Activated CD4-positive, alpha-beta memory T cell treated with anti-CD3 and anti-CD28 coated beads, Interleukin-2, amount 10 ng/mL, durations not matched to agents 7 days and 5 days (primary cell): ENCODE measurements at regions not wholly inside any gene's neighbourhood (a gene's known extent, or its start where the extent isn't known, plus 50 kb on each side); places are given as distances from the start of the nearest gene placed in this dataset.
"Not testable (repeated sequence)": the region's sequence is repeated elsewhere in the genome, so short reads cannot be mapped to it uniquely, and the experiment has no call there.

Experiments
- CTCF ChIA-PET: fragments of 350-600 bp; sonication (Branson Sonifier 250); formaldehyde crosslinking; loops from one replicate; lab custom pipeline; 2021; ENCODE audit warnings: antibody characterized with exemption, inconsistent platforms; lab: Charles Lee
- POLR2A ChIA-PET: fragments of 350-600 bp; sonication (Branson Sonifier 250); formaldehyde crosslinking; loops from one replicate; lab custom pipeline; 2021; ENCODE audit warnings: antibody characterized with exemption; lab: Charles Lee
- DNase-seq: peaks from one replicate; pipeline ENCODE4 v3.0.0-alpha.2; 2020
- H3K27ac Mint-ChIP-seq: one replicate; pipeline ENCODE4 v1.8.0; 2021; ENCODE audit warnings: mild to moderate bottlenecking, mixed read lengths
- H3K27me3 Mint-ChIP-seq: one replicate; pipeline ENCODE4 v1.8.0; 2021; ENCODE audit warnings: mixed read lengths
- H3K36me3 Mint-ChIP-seq: one replicate; pipeline ENCODE4 v1.8.0; 2021; ENCODE audit warnings: low read depth, mixed read lengths
- H3K4me1 Mint-ChIP-seq: one replicate; pipeline ENCODE4 v1.8.0; 2021; ENCODE audit warnings: mixed read lengths
- H3K4me3 Mint-ChIP-seq: one replicate; pipeline ENCODE4 v1.8.0; 2021; ENCODE audit warnings: mild to moderate bottlenecking, mixed read lengths
- H3K9me3 Mint-ChIP-seq: one replicate; pipeline ENCODE4 v1.8.0; 2021; ENCODE audit warnings: mixed read lengths

DNA sequence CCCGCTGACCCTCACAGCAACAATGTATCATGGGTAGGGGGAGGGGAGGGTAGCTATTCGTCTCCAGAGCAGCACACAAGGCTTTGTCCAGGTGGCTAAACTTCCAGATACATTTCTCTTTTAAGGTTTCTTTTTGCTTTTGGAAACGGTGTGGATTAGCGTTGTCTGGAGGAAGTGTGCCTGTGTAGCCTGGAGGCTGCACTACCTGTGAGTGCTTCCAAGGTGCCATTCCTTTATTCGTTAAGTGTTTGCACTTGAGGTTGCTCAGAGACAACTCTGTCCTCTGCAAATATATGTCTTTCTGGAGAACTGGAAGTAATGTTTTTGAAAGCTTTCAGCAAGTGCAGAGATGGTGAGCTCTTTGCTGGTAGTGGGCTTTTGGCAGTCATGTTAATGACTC is 53.1 kb downstream of the HSFY1 start:
- H3K27ac Mint-ChIP-seq, H3K27me3 Mint-ChIP-seq, DNase-seq, H3K9me3 Mint-ChIP-seq, POLR2A ChIA-PET, H3K4me1 Mint-ChIP-seq, CTCF ChIA-PET, H3K36me3 Mint-ChIP-seq, H3K4me3 Mint-ChIP-seq: not testable (repeated sequence)

DNA sequence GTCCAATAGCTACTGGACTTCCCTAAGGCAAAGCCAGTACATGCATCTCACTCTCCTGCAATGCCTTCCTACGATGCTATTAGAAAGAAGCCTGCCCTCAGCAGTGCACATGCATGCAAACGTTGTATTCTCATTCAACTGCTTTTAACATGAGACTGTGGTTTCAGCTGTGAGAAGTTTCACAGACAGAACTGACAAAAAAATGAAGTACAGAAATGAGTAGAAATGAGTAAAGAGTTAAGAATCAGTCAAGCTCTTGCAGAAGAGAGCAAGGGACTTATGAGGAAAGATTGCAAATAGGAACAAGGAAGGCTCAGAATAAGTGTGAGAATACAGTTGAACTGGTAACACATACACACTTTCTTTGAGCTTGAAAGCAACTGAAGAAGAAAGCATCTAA is 54.8 kb downstream of the HSFY1 start:
- H3K36me3 Mint-ChIP-seq, H3K27ac Mint-ChIP-seq, H3K4me3 Mint-ChIP-seq, H3K4me1 Mint-ChIP-seq, H3K9me3 Mint-ChIP-seq, DNase-seq, POLR2A ChIA-PET, CTCF ChIA-PET, H3K27me3 Mint-ChIP-seq: not testable (repeated sequence)

DNA sequence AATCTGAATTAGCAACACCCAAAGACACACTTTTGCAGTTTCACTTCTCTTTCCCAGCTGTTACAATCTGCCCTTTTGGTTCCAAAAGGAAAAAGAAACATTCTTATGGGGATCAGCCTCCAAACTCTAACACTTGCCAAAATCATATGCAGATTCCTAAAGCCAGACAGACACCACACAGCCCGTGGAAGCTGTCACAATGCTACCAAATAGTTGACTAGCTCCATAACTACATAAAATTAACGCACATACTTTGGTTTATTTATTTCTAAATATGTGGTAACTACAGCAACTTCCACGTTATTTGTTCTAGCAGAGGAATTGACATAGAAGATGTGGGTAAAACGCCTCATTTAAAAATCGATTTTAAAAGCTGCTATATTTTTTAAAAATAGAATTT is 59.7 kb downstream of the HSFY1 start:
- CTCF ChIA-PET, H3K9me3 Mint-ChIP-seq, H3K4me1 Mint-ChIP-seq, H3K36me3 Mint-ChIP-seq, H3K27ac Mint-ChIP-seq, H3K4me3 Mint-ChIP-seq, POLR2A ChIA-PET, DNase-seq, H3K27me3 Mint-ChIP-seq: not testable (repeated sequence)

DNA sequence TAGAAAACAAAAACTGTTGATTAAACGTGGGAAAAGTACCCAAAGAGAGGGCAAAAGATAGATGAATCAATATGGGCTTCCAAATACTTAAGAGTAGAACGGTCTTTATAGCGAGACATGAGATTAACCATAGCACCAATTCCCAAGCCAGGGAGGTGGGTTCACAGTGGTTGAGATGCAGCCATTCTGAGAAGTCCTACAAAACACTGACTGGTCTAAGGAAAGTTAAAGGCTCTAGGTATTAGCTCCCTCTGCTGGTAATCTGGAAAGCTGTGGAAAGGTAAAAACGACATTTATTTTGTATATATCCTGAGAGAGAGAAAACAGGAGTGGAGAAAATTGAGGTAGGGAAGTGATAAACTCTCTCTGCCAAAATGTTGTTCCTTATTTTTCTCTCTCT is 61.7 kb downstream of the HSFY1 start:
- H3K4me1 Mint-ChIP-seq, H3K9me3 Mint-ChIP-seq, DNase-seq, H3K4me3 Mint-ChIP-seq, CTCF ChIA-PET, POLR2A ChIA-PET, H3K36me3 Mint-ChIP-seq, H3K27ac Mint-ChIP-seq, H3K27me3 Mint-ChIP-seq: not testable (repeated sequence)

DNA sequence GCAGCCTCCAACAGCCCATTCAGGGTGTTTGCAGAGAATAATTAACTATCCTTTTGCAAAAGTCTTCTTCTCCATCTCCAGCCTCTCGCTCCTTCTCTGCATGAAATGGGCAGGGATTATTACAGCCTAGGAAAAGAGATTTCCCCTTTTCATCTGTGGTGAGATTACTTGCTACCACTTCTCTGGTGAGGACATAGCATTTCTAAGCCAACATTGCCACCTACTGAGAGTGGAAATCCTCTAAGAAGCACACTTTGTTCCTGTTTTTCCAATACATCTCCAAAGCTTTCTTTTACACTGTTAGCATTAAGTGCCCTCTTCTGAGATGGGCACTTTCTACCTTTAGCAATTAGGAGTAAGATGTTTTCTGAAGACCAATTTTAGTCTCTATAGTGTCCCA is 69.3 kb downstream of the HSFY1 start:
- H3K9me3 Mint-ChIP-seq, DNase-seq, H3K27ac Mint-ChIP-seq, POLR2A ChIA-PET, H3K27me3 Mint-ChIP-seq, H3K36me3 Mint-ChIP-seq, H3K4me3 Mint-ChIP-seq, H3K4me1 Mint-ChIP-seq, CTCF ChIA-PET: not testable (repeated sequence)

DNA sequence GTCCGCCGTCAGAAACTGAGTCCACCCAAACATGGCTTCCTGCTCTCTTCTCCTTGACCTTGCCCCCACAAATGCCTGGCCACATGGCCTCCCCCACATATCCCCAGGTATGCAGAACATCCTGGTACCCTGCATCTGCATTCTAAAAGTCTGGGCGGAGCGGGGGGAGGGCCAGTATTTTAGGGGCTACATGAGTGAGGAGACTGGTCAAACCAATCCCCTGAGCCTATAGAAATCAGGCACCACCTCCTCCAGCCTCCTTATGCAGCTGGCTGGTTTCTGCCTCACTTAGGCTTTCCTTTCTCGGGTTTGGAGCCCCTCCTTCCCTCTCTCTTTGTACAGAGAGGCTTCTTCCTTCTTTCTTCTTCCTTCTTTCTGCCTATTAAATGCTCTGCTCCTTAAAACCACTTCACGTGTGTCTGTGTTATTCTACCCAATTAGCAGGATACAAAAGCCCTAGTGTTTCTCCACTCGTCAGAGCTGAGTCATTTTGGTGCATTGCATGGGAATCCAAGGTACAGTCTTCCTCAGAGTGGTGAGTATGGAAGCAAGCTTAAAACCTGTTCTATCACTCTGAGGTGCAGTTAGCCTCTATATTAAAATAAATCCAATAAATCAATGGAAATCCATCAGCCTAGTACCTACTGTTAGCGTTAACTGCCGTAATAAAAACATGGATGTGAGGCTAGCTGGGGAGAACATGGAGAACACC is 83.4 kb downstream of the HSFY1 start:
- H3K27ac Mint-ChIP-seq, H3K4me1 Mint-ChIP-seq, H3K4me3 Mint-ChIP-seq: not testable (repeated sequence)

DNA sequence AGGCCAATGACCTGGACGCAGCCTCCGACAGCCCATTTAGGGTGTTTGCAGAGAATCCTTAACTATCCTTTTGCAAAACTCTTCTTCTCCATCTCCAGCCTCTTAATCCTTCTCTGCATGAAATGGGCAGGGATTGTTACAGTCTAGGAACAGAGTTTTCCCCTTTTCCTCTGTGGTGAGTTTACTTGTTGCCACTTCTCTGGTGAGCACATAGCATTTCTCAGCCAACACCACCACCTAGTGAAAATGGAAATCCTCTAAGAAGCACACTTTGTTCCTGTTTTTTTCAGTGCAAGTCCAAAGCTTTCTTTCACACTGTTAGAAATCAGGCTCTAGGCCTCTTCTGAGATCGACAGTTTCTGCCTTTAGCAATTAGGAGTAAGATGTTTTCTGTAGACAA is 84.1 kb downstream of the HSFY1 start:
- not testable (repeated sequence) for DNase-seq

More for the DNA sequence above, 83.4 kb downstream of the HSFY1 start:
- DNase-seq, H3K36me3 Mint-ChIP-seq, CTCF ChIA-PET, H3K9me3 Mint-ChIP-seq, POLR2A ChIA-PET, H3K27me3 Mint-ChIP-seq: not testable (repeated sequence)

DNA sequence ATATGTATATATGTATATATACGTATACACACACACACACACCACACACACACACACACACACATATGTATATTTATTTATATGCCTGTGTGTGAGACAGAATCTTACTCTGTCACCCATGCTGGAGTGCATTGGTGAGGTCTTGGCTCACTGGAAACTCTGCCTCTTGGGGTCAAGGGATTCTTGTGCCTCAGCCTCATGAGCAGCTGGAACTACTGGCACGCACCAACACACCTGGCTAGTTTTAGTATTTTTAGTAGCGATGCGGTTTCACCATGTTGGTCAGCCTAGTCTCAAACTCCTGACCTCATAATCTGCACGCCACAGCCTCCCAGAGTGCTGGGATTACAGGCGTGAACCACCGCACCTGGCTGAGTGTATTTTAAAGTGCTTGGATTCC is 85.1 kb downstream of the HSFY1 start:
- H3K27me3 Mint-ChIP-seq, POLR2A ChIA-PET, H3K4me1 Mint-ChIP-seq, CTCF ChIA-PET, DNase-seq, H3K27ac Mint-ChIP-seq, H3K9me3 Mint-ChIP-seq, H3K36me3 Mint-ChIP-seq, H3K4me3 Mint-ChIP-seq: not testable (repeated sequence)

More for the DNA sequence above, 84.1 kb downstream of the HSFY1 start:
- H3K4me3 Mint-ChIP-seq, H3K27ac Mint-ChIP-seq, H3K36me3 Mint-ChIP-seq, POLR2A ChIA-PET, H3K4me1 Mint-ChIP-seq, H3K9me3 Mint-ChIP-seq, H3K27me3 Mint-ChIP-seq, CTCF ChIA-PET: not testable (repeated sequence)

DNA sequence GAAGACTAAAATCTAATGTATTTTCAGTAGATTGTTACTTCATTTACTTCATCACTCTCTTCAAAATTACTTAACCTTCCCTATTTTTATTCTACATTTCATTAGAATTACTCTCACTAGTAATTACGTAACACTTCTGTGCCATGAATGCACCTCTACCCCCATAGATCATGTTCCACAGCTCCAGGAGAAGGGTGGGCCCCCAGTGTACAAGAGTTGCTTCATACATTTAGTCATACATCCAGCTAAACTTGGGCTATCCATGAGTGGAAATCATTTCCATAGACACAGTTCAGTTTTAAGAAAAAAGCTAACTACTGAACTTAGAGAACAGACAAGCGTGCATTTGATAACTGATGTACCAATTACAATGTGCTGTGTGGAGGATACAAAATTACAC is 104.2 kb downstream of the HSFY1 start:
- no peaks in the 10 kb centered on the region for H3K27me3 Mint-ChIP-seq
- no peaks in the 10 kb centered on the region for H3K4me1 Mint-ChIP-seq
- H3K36me3 Mint-ChIP-seq: no peaks in the 10 kb centered on the region
- POLR2A ChIA-PET: no interaction called here
- H3K27ac Mint-ChIP-seq: no peak overlapping the region
- DNase-seq: no peak
- H3K4me3 Mint-ChIP-seq: no peak overlapping the region
- CTCF ChIA-PET: no interaction called here
- H3K9me3 Mint-ChIP-seq: no peaks in the 10 kb centered on the region

DNA sequence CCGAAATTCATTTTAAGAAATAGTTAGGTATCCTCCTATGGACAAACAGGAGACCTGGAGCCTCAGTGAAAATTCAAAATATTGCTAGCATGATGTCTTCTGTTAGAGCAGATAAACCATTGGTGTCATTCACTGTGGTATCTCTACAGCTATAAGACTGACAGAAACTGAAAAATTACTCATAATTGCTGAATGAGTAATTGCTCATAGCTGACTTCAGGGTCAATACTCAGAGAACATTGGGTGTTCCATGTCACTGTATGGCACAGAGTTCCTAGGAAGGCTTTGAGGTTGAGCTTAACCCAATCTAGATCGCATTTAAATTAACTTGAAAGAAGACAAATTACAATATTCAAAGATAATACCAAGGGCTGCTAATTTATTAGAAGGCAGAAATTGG is 109.0 kb downstream of the HSFY2 start:
- no peaks in the 10 kb centered on the region for H3K36me3 Mint-ChIP-seq
- no peaks in the 10 kb centered on the region for H3K27me3 Mint-ChIP-seq
- no peak for DNase-seq
- H3K4me3 Mint-ChIP-seq: no peak overlapping the region
- POLR2A ChIA-PET: no interaction called here
- peaks cover 12% of the 10 kb centered on the region for H3K4me1 Mint-ChIP-seq
- no peaks in the 10 kb centered on the region for H3K9me3 Mint-ChIP-seq
- CTCF ChIA-PET: no interaction called here
- H3K27ac Mint-ChIP-seq: no peak overlapping the region

DNA sequence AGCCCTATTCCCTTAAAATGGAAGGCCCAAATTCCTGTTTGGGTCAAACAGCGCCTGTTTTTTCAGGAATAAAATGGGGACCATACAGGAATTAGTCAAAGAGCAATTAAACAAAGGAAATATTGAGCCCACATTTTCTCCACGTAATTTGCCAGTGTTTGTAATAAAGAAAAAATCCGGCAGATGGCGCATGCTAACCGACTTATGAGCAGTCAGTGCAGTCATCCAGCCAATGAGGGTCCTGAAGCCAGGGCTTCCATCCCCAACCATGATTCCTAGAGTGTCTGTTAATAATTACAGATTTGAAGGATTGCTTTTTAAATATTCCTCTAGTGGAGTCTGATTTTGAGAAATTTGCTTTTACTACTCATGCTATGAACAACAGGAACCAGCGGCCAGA is 103.7 kb downstream of the HSFY2 start:
- ChIA-PET POLR2A (no interaction called here), CTCF (no interaction called here)
- DNase-seq: peak; percentile 15
- Mint-ChIP-seq H3K4me1 (peaks cover 7% of the 10 kb centered on the region), H3K4me3 (no peak overlapping the region), H3K27ac (no peak overlapping the region), H3K27me3 (no peaks in the 10 kb centered on the region), H3K9me3 (no peaks in the 10 kb centered on the region), H3K36me3 (no peaks in the 10 kb centered on the region)

DNA sequence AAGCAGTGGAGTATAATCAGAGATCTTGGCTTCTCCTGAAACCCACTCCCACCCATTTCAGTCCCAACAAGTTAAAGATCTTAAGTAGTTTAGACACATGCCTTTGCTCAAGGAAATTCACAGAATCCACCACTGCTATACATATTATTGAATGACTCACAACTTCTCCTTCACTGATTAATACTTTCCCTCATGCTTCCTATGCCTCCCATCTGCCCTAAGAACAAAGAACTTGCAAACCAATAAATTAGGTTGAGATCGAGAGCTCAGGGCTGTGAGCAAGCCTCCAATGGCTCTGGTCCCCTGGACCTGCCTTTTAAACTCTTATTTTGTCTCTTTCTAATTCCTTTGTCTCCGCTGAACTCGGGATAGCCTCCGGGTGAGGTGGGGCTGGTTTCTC is 101.6 kb downstream of the HSFY2 start:
- Mint-ChIP-seq H3K27ac (no peak overlapping the region), H3K36me3 (no peaks in the 10 kb centered on the region), H3K4me1 (peaks cover 1% of the 10 kb centered on the region), H3K4me3 (no peak overlapping the region), H3K9me3 (no peaks in the 10 kb centered on the region), H3K27me3 (no peaks in the 10 kb centered on the region)
- ChIA-PET POLR2A (no interaction called here), CTCF (no interaction called here)
- no peak for DNase-seq

DNA sequence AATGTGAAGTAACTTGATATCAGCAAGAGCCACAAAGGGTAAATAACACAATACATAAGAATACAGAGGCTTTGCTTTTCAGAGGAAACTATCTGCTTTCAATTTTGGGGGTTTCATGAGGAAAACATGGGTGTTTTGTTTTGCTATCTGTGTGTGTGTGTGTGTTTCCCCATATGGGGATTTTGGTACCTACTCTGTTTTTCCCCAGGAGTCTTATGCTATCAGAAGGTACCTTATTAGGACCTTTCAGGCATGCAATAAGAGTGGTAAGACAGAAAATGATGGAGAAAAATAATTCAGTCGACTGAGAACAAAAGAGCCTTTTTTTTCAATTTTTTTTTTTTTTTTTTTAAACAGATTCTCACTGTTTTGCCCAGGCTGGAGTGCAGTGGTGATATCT is 87.5 kb downstream of the HSFY2 start:
- H3K36me3 Mint-ChIP-seq, H3K27me3 Mint-ChIP-seq, H3K4me3 Mint-ChIP-seq, H3K4me1 Mint-ChIP-seq, POLR2A ChIA-PET, H3K9me3 Mint-ChIP-seq, CTCF ChIA-PET, DNase-seq, H3K27ac Mint-ChIP-seq: not testable (repeated sequence)

DNA sequence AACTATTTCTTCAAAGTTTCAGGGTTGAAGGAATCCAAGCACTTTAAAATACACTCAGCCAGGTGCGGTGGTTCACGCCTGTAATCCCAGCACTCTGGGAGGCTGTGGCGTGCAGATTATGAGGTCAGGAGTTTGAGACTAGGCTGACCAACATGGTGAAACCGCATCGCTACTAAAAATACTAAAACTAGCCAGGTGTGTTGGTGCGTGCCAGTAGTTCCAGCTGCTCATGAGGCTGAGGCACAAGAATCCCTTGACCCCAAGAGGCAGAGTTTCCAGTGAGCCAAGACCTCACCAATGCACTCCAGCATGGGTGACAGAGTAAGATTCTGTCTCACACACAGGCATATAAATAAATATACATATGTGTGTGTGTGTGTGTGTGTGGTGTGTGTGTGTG is 85.2 kb downstream of the HSFY2 start:
- H3K27ac Mint-ChIP-seq, H3K27me3 Mint-ChIP-seq, H3K9me3 Mint-ChIP-seq, CTCF ChIA-PET, DNase-seq, H3K4me3 Mint-ChIP-seq, H3K4me1 Mint-ChIP-seq, POLR2A ChIA-PET, H3K36me3 Mint-ChIP-seq: not testable (repeated sequence)
